ENCODE measurements at regions not wholly inside any gene's neighbourhood (a gene's known extent, or its start where the extent isn't known, plus 50 kb on each side); places are given as distances from the start of the nearest gene placed in this dataset.
"Not testable (repeated sequence)": the region's sequence is repeated elsewhere in the genome, so short reads cannot be mapped to it uniquely, and the experiment has no call there.

GRCh38 chr2:144939590-144939989 lies 419.7 kb upstream of the ZEB2 start:
- DNase-seq (ENCODE audit: low spot score) = no peak

GRCh38 chr2:144937910-144938709 lies 418.2 kb upstream of the ZEB2 start:
- no peak for DNase-seq (ENCODE audit: low spot score)

- DNase-seq (ENCODE audit: low spot score) = no peak
These were observed 417.1 kb upstream of the ZEB2 start for GRCh38 chr2:144937066-144937465.

- DNase-seq (ENCODE audit: low spot score) = no peak
These were observed 416.5 kb upstream of the ZEB2 start for GRCh38 chr2:144936442-144936841.

- no peak for DNase-seq (ENCODE audit: low spot score)
These were observed 415.8 kb upstream of the ZEB2 start for GRCh38 chr2:144935736-144936135.

- no peak for DNase-seq (ENCODE audit: low spot score)
These were observed 415.3 kb upstream of the ZEB2 start for GRCh38 chr2:144935191-144935590.

- no peak for DNase-seq (ENCODE audit: low spot score)
These were observed 412.0 kb upstream of the ZEB2 start for GRCh38 chr2:144931960-144932359.

GRCh38 chr2:144931480-144931879 lies 411.6 kb upstream of the ZEB2 start:
- DNase-seq (ENCODE audit: low spot score) = no peak

GRCh38 chr2:144927429-144927828 lies 407.5 kb upstream of the ZEB2 start:
- no peak for DNase-seq (ENCODE audit: low spot score)

- DNase-seq (ENCODE audit: low spot score) = no peak
These were observed 406.0 kb upstream of the ZEB2 start for GRCh38 chr2:144925886-144926285.

GRCh38 chr2:144924827-144925226 lies 404.9 kb upstream of the ZEB2 start:
- no peak for DNase-seq (ENCODE audit: low spot score)

- no peak for DNase-seq (ENCODE audit: low spot score)
These were observed 402.6 kb upstream of the ZEB2 start for GRCh38 chr2:144922519-144922918.

- no peak for DNase-seq (ENCODE audit: low spot score)
These were observed 401.0 kb upstream of the ZEB2 start for GRCh38 chr2:144920755-144921530.

- no peak for DNase-seq (ENCODE audit: low spot score)
These were observed 394.9 kb upstream of the ZEB2 start for GRCh38 chr2:144914622-144915318.

- no peak for DNase-seq (ENCODE audit: low spot score)
These were observed 394.2 kb upstream of the ZEB2 start for GRCh38 chr2:144914113-144914512.

- DNase-seq (ENCODE audit: low spot score) = no peak
These were observed 392.3 kb upstream of the ZEB2 start for GRCh38 chr2:144912206-144912605.

GRCh38 chr2:144905956-144906355 lies 386.0 kb upstream of the ZEB2 start:
- DNase-seq (ENCODE audit: low spot score) = no peak

GRCh38 chr2:144904612-144905011 lies 384.7 kb upstream of the ZEB2 start:
- DNase-seq (ENCODE audit: low spot score) = no peak

- DNase-seq (ENCODE audit: low spot score) = not testable (repeated sequence)
These were observed 383.1 kb upstream of the ZEB2 start for GRCh38 chr2:144903045-144903444.

- not testable (repeated sequence) for DNase-seq (ENCODE audit: low spot score)
These were observed 381.5 kb upstream of the ZEB2 start for GRCh38 chr2:144901386-144901785.

GRCh38 chr2:144896341-144896740 lies 376.4 kb upstream of the ZEB2 start:
- no peak for DNase-seq (ENCODE audit: low spot score)
